ENCODE measurements at regions not wholly inside any gene's neighbourhood (a gene's known extent, or its start where the extent isn't known, plus 50 kb on each side); places are given as distances from the start of the nearest gene placed in this dataset.

- no peaks in the 10 kb centered on the region for H3K36me3 ChIP-seq (ENCODE audit: insufficient read depth)
- H3K27me3 ChIP-seq (ENCODE audit: insufficient read depth, low read depth) = no peaks in the 10 kb centered on the region
- H3K9ac ChIP-seq = no peak overlapping the region
- no peak overlapping the region for H2AFZ ChIP-seq (ENCODE audit: low read depth)
- H3K4me3 ChIP-seq (IDR thresholded peaks at IDR 0.05; ENCODE audit: insufficient read depth, low read depth, low read length) = no peak overlapping the region
- no peak overlapping the region for H3K27ac ChIP-seq
- no peak for TF ChIP-seq CTCF (conservative IDR thresholded peaks at IDR 0.05; ENCODE audit: low read depth, low read length)
- no peaks in the 10 kb centered on the region for H4K20me1 ChIP-seq (ENCODE audit: insufficient read depth)
- no peaks in the 10 kb centered on the region for H3K79me2 ChIP-seq (ENCODE audit: insufficient read depth, low read depth)
- no peak overlapping the region for H3K4me2 ChIP-seq
- no peaks in the 10 kb centered on the region for H3K4me1 ChIP-seq (ENCODE audit: low read depth, poor library complexity, severe bottlenecking)
These were observed 73.0 kb upstream of the MRPS6 start for GRCh38 chr21:34000375-34000774.

- H3K4me3 ChIP-seq (IDR thresholded peaks at IDR 0.05; ENCODE audit: insufficient read depth, low read depth, low read length) = no peak overlapping the region
- H3K27me3 ChIP-seq (ENCODE audit: insufficient read depth, low read depth) = no peaks in the 10 kb centered on the region
- H2AFZ ChIP-seq (ENCODE audit: low read depth) = no peak overlapping the region
- no peak overlapping the region for H3K9ac ChIP-seq
- no peaks in the 10 kb centered on the region for H3K4me1 ChIP-seq (ENCODE audit: low read depth, poor library complexity, severe bottlenecking)
- no peaks in the 10 kb centered on the region for H3K79me2 ChIP-seq (ENCODE audit: insufficient read depth, low read depth)
- no peak overlapping the region for H3K27ac ChIP-seq
- no peaks in the 10 kb centered on the region for H3K36me3 ChIP-seq (ENCODE audit: insufficient read depth)
- no peaks in the 10 kb centered on the region for H4K20me1 ChIP-seq (ENCODE audit: insufficient read depth)
- no peak overlapping the region for H3K4me2 ChIP-seq
- no peak for TF ChIP-seq CTCF (conservative IDR thresholded peaks at IDR 0.05; ENCODE audit: low read depth, low read length)
These were observed 74.6 kb upstream of the MRPS6 start for GRCh38 chr21:33998809-33999208.

GRCh38 chr21:33998402-33998801 is 75.0 kb upstream of the MRPS6 start:
- no peak overlapping the region for H2AFZ ChIP-seq (ENCODE audit: low read depth)
- TF ChIP-seq CTCF (conservative IDR thresholded peaks at IDR 0.05; ENCODE audit: low read depth, low read length) = no peak
- H3K4me1 ChIP-seq (ENCODE audit: low read depth, poor library complexity, severe bottlenecking) = no peaks in the 10 kb centered on the region
- H3K9ac ChIP-seq = no peak overlapping the region
- H3K27ac ChIP-seq = no peak overlapping the region
- H4K20me1 ChIP-seq (ENCODE audit: insufficient read depth) = no peaks in the 10 kb centered on the region
- H3K79me2 ChIP-seq (ENCODE audit: insufficient read depth, low read depth) = no peaks in the 10 kb centered on the region
- no peaks in the 10 kb centered on the region for H3K36me3 ChIP-seq (ENCODE audit: insufficient read depth)
- H3K4me2 ChIP-seq = no peak overlapping the region
- no peaks in the 10 kb centered on the region for H3K27me3 ChIP-seq (ENCODE audit: insufficient read depth, low read depth)
- H3K4me3 ChIP-seq (IDR thresholded peaks at IDR 0.05; ENCODE audit: insufficient read depth, low read depth, low read length) = no peak overlapping the region

- Histone ChIP-seq H3K4me2 (no peak overlapping the region), H3K4me3 (IDR thresholded peaks at IDR 0.05; ENCODE audit: insufficient read depth, low read depth, low read length) (no peak overlapping the region), H3K36me3 (ENCODE audit: insufficient read depth) (no peaks in the 10 kb centered on the region), H3K27ac (no peak overlapping the region), H3K4me1 (ENCODE audit: low read depth, poor library complexity, severe bottlenecking) (no peaks in the 10 kb centered on the region), H3K79me2 (ENCODE audit: insufficient read depth, low read depth) (no peaks in the 10 kb centered on the region), H2AFZ (ENCODE audit: low read depth) (no peak overlapping the region), H3K27me3 (ENCODE audit: insufficient read depth, low read depth) (no peaks in the 10 kb centered on the region), H4K20me1 (ENCODE audit: insufficient read depth) (no peaks in the 10 kb centered on the region), H3K9ac (no peak overlapping the region)
- TF ChIP-seq CTCF (conservative IDR thresholded peaks at IDR 0.05; ENCODE audit: low read depth, low read length) = no peak
These were observed 75.9 kb upstream of the MRPS6 start for GRCh38 chr21:33997436-33997835.

GRCh38 chr21:33994373-33994772 is 78.8 kb upstream of the ATP5PO start:
- Histone ChIP-seq H3K4me3 (IDR thresholded peaks at IDR 0.05; ENCODE audit: insufficient read depth, low read depth, low read length) (no peak overlapping the region), H3K27me3 (ENCODE audit: insufficient read depth, low read depth) (no peaks in the 10 kb centered on the region), H3K27ac (no peak overlapping the region), H2AFZ (ENCODE audit: low read depth) (no peak overlapping the region), H3K36me3 (ENCODE audit: insufficient read depth) (no peaks in the 10 kb centered on the region), H4K20me1 (ENCODE audit: insufficient read depth) (no peaks in the 10 kb centered on the region), H3K4me1 (ENCODE audit: low read depth, poor library complexity, severe bottlenecking) (no peaks in the 10 kb centered on the region), H3K9ac (no peak overlapping the region), H3K79me2 (ENCODE audit: insufficient read depth, low read depth) (no peaks in the 10 kb centered on the region), H3K4me2 (no peak overlapping the region)
- TF ChIP-seq CTCF (conservative IDR thresholded peaks at IDR 0.05; ENCODE audit: low read depth, low read length) = no peak

All from KMS-11 (cell line).